Kidney epithelial cell (primary cell): ENCODE measurements at regions not wholly inside any gene's neighbourhood (a gene's known extent, or its start where the extent isn't known, plus 50 kb on each side); places are given as distances from the start of the nearest gene placed in this dataset.

ENCODE experiments used
- DNase-seq: peaks from one replicate; pipeline ENCODE4 v3.0.0-alpha.2; 2010; ENCODE audit warnings: low read depth
- H3K27me3 ChIP-seq: 2 replicates; pipeline ENCODE4 v1.6.0; 2011; ENCODE audit warnings: low read length; ENCODE audit not compliant: control insufficient read depth, insufficient read depth
- H3K36me3 ChIP-seq: 2 replicates; pipeline ENCODE4 v1.5.1; 2011; ENCODE audit warnings: low read length; ENCODE audit not compliant: control insufficient read depth, insufficient read depth
- H3K4me3 ChIP-seq: 2 replicates; pipeline ENCODE4 v1.5.1; 2011; ENCODE audit warnings: low read depth, mild to moderate bottlenecking, control low read depth, low read length
- CTCF ChIP-seq: IDR thresholded peaks from 2 replicates; pipeline ENCODE4 v1.5.1; 2011; ENCODE audit warnings: mild to moderate bottlenecking, moderate library complexity, low read length, control low read depth, inconsistent platforms; ENCODE audit not compliant: insufficient read depth, poor library complexity, severe bottlenecking

- no peak for TF ChIP-seq CTCF
- no peak for DNase-seq
- H3K36me3 ChIP-seq, result no peaks in the 10 kb centered on the region
Measured at GRCh38 chr16:13742928-13743327, 177.0 kb upstream of the ERCC4 start.

GRCh38 chr16:13743571-13743970 is 176.4 kb upstream of the ERCC4 start:
- no peak overlapping the region for H3K4me3 ChIP-seq
- no peaks in the 10 kb centered on the region for H3K36me3 ChIP-seq
- no peaks in the 10 kb centered on the region for H3K27me3 ChIP-seq
- TF ChIP-seq CTCF, result no peak
- DNase-seq, result no peak

More at GRCh38 chr16:13742928-13743327, 177.0 kb upstream of the ERCC4 start:
- Histone ChIP-seq H3K4me3 (no peak overlapping the region), H3K27me3 (no peaks in the 10 kb centered on the region)

GRCh38 chr16:13756411-13757140 is 163.4 kb upstream of the ERCC4 start:
- DNase-seq, result no peak
- Histone ChIP-seq H3K4me3 (no peak overlapping the region), H3K27me3 (no peaks in the 10 kb centered on the region), H3K36me3 (no peaks in the 10 kb centered on the region)
- TF ChIP-seq CTCF, result no peak

GRCh38 chr16:13766334-13766733 is 153.6 kb upstream of the ERCC4 start:
- Histone ChIP-seq H3K27me3 (no peaks in the 10 kb centered on the region), H3K4me3 (no peak overlapping the region), H3K36me3 (no peaks in the 10 kb centered on the region)
- no peak for TF ChIP-seq CTCF
- no peak for DNase-seq

GRCh38 chr16:13767215-13767614 is 152.7 kb upstream of the ERCC4 start:
- peak; percentile 50 for TF ChIP-seq CTCF
- H3K4me3 ChIP-seq, result no peak overlapping the region
- no peaks in the 10 kb centered on the region for H3K27me3 ChIP-seq
- H3K36me3 ChIP-seq, result no peaks in the 10 kb centered on the region
- DNase-seq, result peak; percentile 1

GRCh38 chr16:13768471-13768870 is 151.5 kb upstream of the ERCC4 start:
- Histone ChIP-seq H3K4me3 (no peak overlapping the region), H3K27me3 (no peaks in the 10 kb centered on the region), H3K36me3 (no peaks in the 10 kb centered on the region)
- TF ChIP-seq CTCF, result no peak
- DNase-seq, result no peak
